Chondrocyte (in vitro differentiated cells): ENCODE measurements at regions not wholly inside any gene's neighbourhood (a gene's known extent, or its start where the extent isn't known, plus 50 kb on each side); places are given as distances from the start of the nearest gene placed in this dataset.

Experiments used
- DNase-seq: peaks from one replicate; pipeline ENCODE4 v3.0.0; 2021; ENCODE audit warnings: mixed read lengths, low spot score
- H3K27ac Mint-ChIP-seq: one replicate; pipeline ENCODE4 v1.8.0; 2021; ENCODE audit warnings: mild to moderate bottlenecking, moderate library complexity, mixed read lengths; ENCODE audit not compliant: unreplicated experiment
- H3K27me3 Mint-ChIP-seq: 2 replicates; pipeline ENCODE4 v1.8.0; 2021; ENCODE audit warnings: low read depth, mixed read lengths
- H3K36me3 Mint-ChIP-seq: 2 replicates; pipeline ENCODE4 v1.8.0; 2021; ENCODE audit warnings: low read depth, mixed read lengths
- H3K4me1 Mint-ChIP-seq: 2 replicates; pipeline ENCODE4 v1.8.0; 2021; ENCODE audit warnings: low read depth, mild to moderate bottlenecking, mixed read lengths
- H3K4me3 Mint-ChIP-seq: one replicate; pipeline ENCODE4 v1.8.0; 2021; ENCODE audit warnings: mild to moderate bottlenecking, moderate library complexity, mixed read lengths; ENCODE audit not compliant: unreplicated experiment
- H3K9me3 Mint-ChIP-seq: 2 replicates; pipeline ENCODE4 v1.8.0; 2021; ENCODE audit warnings: low read depth, mixed read lengths
- TF ChIP-seq, protein P1 (sequence below): fragments of 200-600 bp; sonication (generic); IDR thresholded peaks from 2 replicates; pipeline ENCODE4 v1.5.0; 2021; ENCODE audit warnings: antibody characterized with exemption, mild to moderate bottlenecking, moderate library complexity

DNA sequence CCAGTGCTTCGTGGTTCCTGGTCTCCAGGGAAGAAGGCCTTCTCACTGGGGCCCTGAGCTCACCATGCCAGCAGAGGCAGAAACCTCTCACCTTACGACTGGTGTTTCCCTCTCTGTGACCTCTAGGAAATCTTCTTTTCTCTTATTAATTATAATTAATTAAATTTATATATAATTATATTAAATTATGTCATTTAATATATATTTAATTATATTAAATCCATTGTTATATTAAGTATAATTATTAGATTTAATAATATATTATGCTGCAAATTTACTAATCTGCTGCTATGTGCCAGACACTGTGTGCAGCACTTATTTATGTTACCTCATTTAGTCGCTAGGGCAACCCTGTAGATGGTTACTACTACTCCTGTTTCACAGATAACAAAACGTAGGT is 70.3 kb upstream of the MBIP start:
- TF ChIP-seq, protein P1, sequence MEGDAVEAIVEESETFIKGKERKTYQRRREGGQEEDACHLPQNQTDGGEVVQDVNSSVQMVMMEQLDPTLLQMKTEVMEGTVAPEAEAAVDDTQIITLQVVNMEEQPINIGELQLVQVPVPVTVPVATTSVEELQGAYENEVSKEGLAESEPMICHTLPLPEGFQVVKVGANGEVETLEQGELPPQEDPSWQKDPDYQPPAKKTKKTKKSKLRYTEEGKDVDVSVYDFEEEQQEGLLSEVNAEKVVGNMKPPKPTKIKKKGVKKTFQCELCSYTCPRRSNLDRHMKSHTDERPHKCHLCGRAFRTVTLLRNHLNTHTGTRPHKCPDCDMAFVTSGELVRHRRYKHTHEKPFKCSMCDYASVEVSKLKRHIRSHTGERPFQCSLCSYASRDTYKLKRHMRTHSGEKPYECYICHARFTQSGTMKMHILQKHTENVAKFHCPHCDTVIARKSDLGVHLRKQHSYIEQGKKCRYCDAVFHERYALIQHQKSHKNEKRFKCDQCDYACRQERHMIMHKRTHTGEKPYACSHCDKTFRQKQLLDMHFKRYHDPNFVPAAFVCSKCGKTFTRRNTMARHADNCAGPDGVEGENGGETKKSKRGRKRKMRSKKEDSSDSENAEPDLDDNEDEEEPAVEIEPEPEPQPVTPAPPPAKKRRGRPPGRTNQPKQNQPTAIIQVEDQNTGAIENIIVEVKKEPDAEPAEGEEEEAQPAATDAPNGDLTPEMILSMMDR = no peak
- DNase-seq = no peak
- Mint-ChIP-seq H3K4me3 (no peak overlapping the region), H3K36me3 (no peaks in the 10 kb centered on the region), H3K27me3 (peaks cover 7% of the 10 kb centered on the region), H3K4me1 (no peaks in the 10 kb centered on the region), H3K27ac (no peak overlapping the region), H3K9me3 (no peaks in the 10 kb centered on the region)

DNA sequence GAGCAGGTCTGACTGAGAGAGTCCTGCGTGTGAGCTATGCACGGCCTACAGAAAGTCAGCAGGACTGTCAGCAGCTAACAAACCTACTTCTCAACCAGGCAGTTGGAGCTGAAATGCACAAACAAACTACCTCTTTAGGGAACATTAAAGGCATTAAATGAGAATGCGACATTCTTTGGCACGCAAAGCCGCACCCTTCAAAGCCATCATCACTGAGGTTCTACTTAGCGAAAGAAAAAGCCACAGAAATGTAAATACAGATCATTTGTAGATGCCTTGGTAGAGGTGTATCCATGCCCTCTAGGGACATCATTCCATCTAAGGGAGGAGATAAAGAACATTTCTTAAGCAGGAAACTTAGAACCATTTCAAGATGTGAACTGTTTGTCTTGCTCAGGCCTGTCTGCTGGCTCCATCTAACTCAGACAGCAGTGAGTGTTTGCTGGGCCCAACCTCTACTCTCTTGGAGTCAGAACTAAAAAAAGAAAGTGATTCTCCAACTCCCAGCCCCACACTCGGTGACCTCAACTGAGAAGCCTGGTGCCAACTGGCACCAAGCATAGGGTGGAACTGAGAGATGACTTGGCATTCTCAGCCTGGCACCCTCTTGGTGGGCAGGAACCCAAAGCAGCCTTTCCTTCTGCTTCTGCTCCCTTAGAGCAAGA is 63.5 kb upstream of the MBIP start:
- Mint-ChIP-seq H3K27me3 (peaks cover 2% of the 10 kb centered on the region), H3K4me3 (no peak overlapping the region), H3K36me3 (peaks cover 2% of the 10 kb centered on the region), H3K27ac (no peak overlapping the region), H3K9me3 (peaks cover 8% of the 10 kb centered on the region), H3K4me1 (no peaks in the 10 kb centered on the region)
- TF ChIP-seq, protein P1 = no peak
- no peak for DNase-seq

DNA sequence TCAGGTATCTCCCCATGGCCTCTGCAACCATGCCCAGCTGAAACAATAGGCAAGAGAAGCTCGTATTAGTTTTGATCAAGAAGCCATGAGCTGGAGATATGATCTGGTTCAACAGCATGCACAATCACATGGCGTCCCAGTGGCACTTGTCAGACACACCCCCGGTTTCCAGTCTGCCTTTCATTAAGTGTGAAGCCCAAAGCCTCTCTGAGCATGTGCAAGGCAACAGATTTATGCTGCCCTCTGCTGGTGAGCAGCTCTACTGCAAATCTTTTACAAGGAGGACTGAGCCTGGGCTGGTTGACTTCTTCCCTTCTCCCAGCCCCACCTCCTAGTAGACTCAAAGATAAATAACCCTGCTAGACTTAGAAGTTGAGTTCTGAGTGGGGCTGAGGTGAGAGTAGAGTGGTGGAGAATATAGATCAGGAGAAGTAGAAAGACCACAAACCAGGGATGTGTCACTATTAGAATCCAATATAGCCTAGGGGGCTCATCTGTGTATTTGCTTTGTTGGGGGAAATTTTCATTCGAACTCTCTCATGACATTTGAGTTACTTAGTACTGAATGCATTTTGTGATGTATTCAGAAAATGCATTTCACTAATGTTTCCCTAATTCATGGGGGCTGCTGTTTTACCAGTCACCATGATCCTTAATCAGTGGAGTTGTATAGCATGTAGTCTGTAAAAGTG is 53.7 kb upstream of the MBIP start:
- peaks cover 17% of the 10 kb centered on the region for H3K27me3 Mint-ChIP-seq
- DNase-seq = no peak
- H3K27ac Mint-ChIP-seq = no peak overlapping the region
- H3K36me3 Mint-ChIP-seq = no peaks in the 10 kb centered on the region
- no peak overlapping the region for H3K4me3 Mint-ChIP-seq
- TF ChIP-seq, protein P1 = peak; percentile 90
- no peaks in the 10 kb centered on the region for H3K9me3 Mint-ChIP-seq
- no peaks in the 10 kb centered on the region for H3K4me1 Mint-ChIP-seq
